ENCODE measurements at regions not wholly inside any gene's neighbourhood (a gene's known extent, or its start where the extent isn't known, plus 50 kb on each side); places are given as distances from the start of the nearest gene placed in this dataset.

DNA sequence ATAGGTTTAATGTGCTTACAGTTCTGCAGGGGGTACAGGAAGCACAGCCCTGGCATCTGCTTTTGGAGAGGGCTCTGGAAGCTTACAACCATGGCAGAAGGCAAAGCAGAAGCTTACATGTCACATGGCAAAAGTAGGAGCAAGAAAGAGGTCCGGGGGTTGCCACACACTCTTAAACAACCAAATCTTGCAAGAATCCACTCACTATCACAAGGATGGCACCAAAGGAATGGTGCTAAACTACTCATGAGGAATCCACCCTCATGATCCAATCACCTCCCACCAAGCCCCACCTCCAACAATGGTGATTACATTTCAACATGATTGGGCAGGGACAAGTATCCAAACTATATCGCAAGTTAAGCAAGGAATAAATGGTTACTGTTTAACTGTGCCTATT lies 255.8 kb upstream of the AVPR1A start:
- TF ChIP-seq, protein P1, sequence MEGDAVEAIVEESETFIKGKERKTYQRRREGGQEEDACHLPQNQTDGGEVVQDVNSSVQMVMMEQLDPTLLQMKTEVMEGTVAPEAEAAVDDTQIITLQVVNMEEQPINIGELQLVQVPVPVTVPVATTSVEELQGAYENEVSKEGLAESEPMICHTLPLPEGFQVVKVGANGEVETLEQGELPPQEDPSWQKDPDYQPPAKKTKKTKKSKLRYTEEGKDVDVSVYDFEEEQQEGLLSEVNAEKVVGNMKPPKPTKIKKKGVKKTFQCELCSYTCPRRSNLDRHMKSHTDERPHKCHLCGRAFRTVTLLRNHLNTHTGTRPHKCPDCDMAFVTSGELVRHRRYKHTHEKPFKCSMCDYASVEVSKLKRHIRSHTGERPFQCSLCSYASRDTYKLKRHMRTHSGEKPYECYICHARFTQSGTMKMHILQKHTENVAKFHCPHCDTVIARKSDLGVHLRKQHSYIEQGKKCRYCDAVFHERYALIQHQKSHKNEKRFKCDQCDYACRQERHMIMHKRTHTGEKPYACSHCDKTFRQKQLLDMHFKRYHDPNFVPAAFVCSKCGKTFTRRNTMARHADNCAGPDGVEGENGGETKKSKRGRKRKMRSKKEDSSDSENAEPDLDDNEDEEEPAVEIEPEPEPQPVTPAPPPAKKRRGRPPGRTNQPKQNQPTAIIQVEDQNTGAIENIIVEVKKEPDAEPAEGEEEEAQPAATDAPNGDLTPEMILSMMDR (IDR thresholded peaks at IDR 0.05; ENCODE audit: insufficient read depth, low read depth, low read length, missing control alignments), result no peak
- no peak for DNase-seq (ENCODE audit: low read depth)
- no peak overlapping the region for H3K4me3 ChIP-seq (ENCODE audit: low read length)

DNA sequence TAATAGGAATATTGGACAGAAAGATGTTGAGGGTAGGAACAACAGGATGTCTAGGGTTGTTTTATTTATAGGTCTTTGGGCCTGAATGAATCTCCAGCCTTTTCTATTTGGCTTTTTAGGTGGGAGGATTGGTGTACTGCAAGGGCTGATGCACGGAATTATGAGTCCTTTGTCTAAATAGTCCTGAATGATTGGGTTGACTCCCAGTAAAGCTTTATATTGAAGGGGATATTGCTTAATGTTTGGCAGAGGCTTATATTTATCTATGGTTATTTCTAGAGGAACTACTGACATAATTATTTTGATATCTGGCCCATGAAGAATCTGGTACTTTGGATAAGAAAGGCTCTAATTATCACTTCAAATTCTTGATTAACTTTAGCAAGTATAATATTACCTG lies 253.6 kb upstream of the AVPR1A start:
- no peak overlapping the region for H3K4me3 ChIP-seq (ENCODE audit: low read length)
- no peak for DNase-seq (ENCODE audit: low read depth)
- TF ChIP-seq, protein P1 (IDR thresholded peaks at IDR 0.05; ENCODE audit: insufficient read depth, low read depth, low read length, missing control alignments), result no peak

DNA sequence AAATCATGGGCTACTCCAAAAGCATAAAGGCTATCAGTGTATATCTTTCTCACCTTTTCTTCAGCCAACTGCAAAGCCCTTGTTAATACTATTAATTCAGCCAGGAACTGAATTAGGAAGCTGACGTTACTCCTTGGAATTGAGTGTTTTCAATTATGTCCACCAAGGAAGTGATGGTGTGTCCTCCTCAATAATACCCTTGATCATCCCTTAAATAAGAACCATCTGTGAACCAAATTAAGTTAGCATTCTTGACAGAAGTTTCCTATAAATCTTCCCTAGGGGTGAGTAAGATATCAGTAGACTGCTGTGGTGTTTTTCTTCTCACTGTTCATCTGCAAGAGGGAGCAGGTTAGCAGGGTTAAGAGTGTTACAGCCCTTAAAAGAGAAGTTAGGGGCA lies 252.3 kb upstream of the AVPR1A start:
- no peak overlapping the region for H3K4me3 ChIP-seq (ENCODE audit: low read length)
- TF ChIP-seq, protein P1 (IDR thresholded peaks at IDR 0.05; ENCODE audit: insufficient read depth, low read depth, low read length, missing control alignments), result no peak
- DNase-seq (ENCODE audit: low read depth), result no peak

DNA sequence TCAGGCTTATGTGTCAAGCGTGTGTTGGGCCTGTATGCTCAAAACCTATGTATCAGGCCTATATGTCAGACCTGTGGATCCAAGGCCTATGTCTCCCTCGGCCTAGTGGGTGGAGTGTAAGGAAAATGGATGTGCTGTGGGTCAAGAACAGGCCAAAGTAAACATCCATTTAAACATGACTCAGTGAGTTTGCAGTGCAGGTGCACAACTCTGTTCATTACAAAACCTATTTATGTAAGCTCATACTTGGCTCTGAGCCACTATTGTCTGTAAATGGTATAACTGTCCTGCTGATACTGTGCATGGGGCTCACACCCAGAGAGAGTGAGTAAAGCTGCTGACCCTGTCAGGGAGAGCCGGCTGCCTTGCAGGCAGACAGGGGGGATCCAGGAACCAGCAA lies 249.7 kb upstream of the AVPR1A start:
- DNase-seq (ENCODE audit: low read depth), result peak; percentile 91
- TF ChIP-seq, protein P1 (IDR thresholded peaks at IDR 0.05; ENCODE audit: insufficient read depth, low read depth, low read length, missing control alignments), result no peak
- no peak overlapping the region for H3K4me3 ChIP-seq (ENCODE audit: low read length)

DNA sequence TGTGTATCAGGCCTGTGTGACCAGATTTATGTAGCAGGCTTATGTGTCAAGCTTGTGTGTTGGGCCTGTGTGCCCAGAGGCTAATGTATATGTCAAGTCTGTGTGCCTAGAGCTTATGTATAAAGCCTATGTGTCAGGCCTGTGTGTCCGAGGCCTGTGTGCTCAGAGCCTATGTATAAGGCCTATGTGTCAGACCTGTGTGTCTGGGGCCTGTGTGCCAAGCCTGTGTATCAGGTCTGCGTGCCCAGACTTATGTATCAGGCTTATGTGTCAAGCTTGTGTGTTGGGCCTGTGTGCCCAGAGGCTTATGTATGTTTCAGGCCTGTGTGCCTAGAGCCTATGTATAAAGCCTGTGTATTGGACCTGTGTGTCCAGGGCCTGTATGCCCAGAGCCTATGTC lies 249.3 kb upstream of the AVPR1A start:
- no peak overlapping the region for H3K4me3 ChIP-seq (ENCODE audit: low read length)
- TF ChIP-seq, protein P1 (IDR thresholded peaks at IDR 0.05; ENCODE audit: insufficient read depth, low read depth, low read length, missing control alignments), result no peak
- peak; percentile 80 for DNase-seq (ENCODE audit: low read depth)

DNA sequence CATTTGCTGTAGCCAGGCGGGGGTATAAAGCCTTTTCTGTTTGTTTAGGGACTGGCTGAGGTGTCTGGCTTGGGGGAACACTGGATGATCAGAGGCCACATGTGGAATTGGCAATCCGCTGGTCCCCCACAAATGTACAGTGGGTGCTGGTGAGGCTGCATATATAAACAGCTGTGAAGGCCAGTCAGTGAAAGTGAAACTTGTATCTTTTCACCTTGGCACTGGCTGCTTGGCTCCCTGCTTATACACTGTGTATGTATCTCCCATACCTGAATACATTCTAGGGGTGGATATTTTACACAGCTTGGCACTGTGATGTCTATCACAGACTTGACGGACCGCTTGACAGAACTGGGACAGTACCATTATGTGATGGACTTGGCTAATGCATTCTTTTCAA lies 246.8 kb upstream of the AVPR1A start:
- DNase-seq (ENCODE audit: low read depth), result no peak
- TF ChIP-seq, protein P1 (IDR thresholded peaks at IDR 0.05; ENCODE audit: insufficient read depth, low read depth, low read length, missing control alignments), result no peak
- H3K4me3 ChIP-seq (ENCODE audit: low read length), result no peak overlapping the region

DNA sequence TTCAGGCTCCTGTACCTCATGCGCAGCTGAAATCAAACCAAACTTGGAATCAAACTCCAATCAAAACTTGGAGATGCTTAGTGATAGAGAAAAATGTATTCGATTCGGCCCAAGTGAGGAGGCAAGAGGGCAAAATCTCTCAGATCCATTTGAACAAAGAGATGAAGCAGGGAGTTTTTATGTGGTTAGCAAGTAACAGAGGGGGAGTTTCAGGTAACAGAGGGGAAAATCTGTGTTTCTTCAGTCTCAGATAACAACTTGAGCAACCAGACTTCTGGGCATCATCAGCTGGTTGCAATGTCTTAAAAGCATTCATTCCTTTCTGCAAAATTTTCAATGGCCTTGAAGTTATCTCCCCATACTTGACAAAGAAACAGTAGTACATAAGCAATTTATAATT lies 245.1 kb upstream of the AVPR1A start:
- TF ChIP-seq, protein P1 (IDR thresholded peaks at IDR 0.05; ENCODE audit: insufficient read depth, low read depth, low read length, missing control alignments), result no peak

More for the DNA sequence above, 245.1 kb upstream of the AVPR1A start:
- no peak for DNase-seq (ENCODE audit: low read depth)
- no peak overlapping the region for H3K4me3 ChIP-seq (ENCODE audit: low read length)
